ENCODE measurements at regions not wholly inside any gene's neighbourhood (a gene's known extent, or its start where the extent isn't known, plus 50 kb on each side); places are given as distances from the start of the nearest gene placed in this dataset.
"Not testable (repeated sequence)": the region's sequence is repeated elsewhere in the genome, so short reads cannot be mapped to it uniquely, and the experiment has no call there.

GRCh38 chr5:62757686-62758085, 179.1 kb downstream of the LRRC70 start:
- not testable (repeated sequence) for DNase-seq

- DNase-seq: not testable (repeated sequence)
These were observed 174.4 kb downstream of the LRRC70 start for GRCh38 chr5:62752998-62753367.

- DNase-seq: not testable (repeated sequence)
These were observed 173.7 kb downstream of the LRRC70 start for GRCh38 chr5:62752056-62752997.

- DNase-seq: no peak
These were observed 163.6 kb downstream of the LRRC70 start for GRCh38 chr5:62742207-62742606.

GRCh38 chr5:62741761-62742160, 163.1 kb downstream of the LRRC70 start:
- DNase-seq: no peak

- DNase-seq: no peak
These were observed 159.1 kb downstream of the LRRC70 start for GRCh38 chr5:62737766-62738165.

- peak; percentile 18 for DNase-seq
These were observed 154.1 kb downstream of the LRRC70 start for GRCh38 chr5:62732677-62733121.

GRCh38 chr5:62731022-62731421, 152.4 kb downstream of the LRRC70 start:
- peak; percentile 31 for DNase-seq

GRCh38 chr5:62729675-62730074, 151.1 kb downstream of the LRRC70 start:
- DNase-seq: no peak

- DNase-seq: no peak
These were observed 149.2 kb downstream of the LRRC70 start for GRCh38 chr5:62727861-62728260.

- no peak for DNase-seq
These were observed 148.6 kb downstream of the LRRC70 start for GRCh38 chr5:62727184-62727583.

GRCh38 chr5:62722360-62722759, 143.7 kb downstream of the LRRC70 start:
- DNase-seq: no peak

GRCh38 chr5:62720031-62720441, 141.4 kb downstream of the LRRC70 start:
- DNase-seq: peak; percentile 29

- no peak for DNase-seq
These were observed 140.6 kb downstream of the LRRC70 start for GRCh38 chr5:62719061-62719720.

GRCh38 chr5:62718324-62718723, 139.7 kb downstream of the LRRC70 start:
- DNase-seq: no peak

GRCh38 chr5:62717301-62717933, 138.8 kb downstream of the LRRC70 start:
- DNase-seq: no peak

GRCh38 chr5:62714296-62714695, 135.7 kb downstream of the LRRC70 start:
- no peak for DNase-seq

GRCh38 chr5:62708481-62709325, 130.1 kb downstream of the LRRC70 start:
- DNase-seq: no peak

GRCh38 chr5:62707563-62707962, 128.9 kb downstream of the LRRC70 start:
- no peak for DNase-seq

GRCh38 chr5:62707131-62707530, 128.5 kb downstream of the LRRC70 start:
- DNase-seq: no peak

- no peak for DNase-seq
These were observed 126.4 kb downstream of the LRRC70 start for GRCh38 chr5:62705022-62705421.

GRCh38 chr5:62702126-62702525, 123.5 kb downstream of the LRRC70 start:
- DNase-seq: no peak

GRCh38 chr5:62701036-62701435, 122.4 kb downstream of the LRRC70 start:
- no peak for DNase-seq

Measured in CD4-positive, alpha-beta T cell treated with Interleukin-15 for 1 hour (primary cell).